HS-5 (cell line): ENCODE measurements at regions not wholly inside any gene's neighbourhood (a gene's known extent, or its start where the extent isn't known, plus 50 kb on each side); places are given as distances from the start of the nearest gene placed in this dataset.

Experiments used
- DNase-seq: peaks from one replicate; pipeline ENCODE4 v3.0.0-alpha.2; 2012; ENCODE audit warnings: low read depth

DNA sequence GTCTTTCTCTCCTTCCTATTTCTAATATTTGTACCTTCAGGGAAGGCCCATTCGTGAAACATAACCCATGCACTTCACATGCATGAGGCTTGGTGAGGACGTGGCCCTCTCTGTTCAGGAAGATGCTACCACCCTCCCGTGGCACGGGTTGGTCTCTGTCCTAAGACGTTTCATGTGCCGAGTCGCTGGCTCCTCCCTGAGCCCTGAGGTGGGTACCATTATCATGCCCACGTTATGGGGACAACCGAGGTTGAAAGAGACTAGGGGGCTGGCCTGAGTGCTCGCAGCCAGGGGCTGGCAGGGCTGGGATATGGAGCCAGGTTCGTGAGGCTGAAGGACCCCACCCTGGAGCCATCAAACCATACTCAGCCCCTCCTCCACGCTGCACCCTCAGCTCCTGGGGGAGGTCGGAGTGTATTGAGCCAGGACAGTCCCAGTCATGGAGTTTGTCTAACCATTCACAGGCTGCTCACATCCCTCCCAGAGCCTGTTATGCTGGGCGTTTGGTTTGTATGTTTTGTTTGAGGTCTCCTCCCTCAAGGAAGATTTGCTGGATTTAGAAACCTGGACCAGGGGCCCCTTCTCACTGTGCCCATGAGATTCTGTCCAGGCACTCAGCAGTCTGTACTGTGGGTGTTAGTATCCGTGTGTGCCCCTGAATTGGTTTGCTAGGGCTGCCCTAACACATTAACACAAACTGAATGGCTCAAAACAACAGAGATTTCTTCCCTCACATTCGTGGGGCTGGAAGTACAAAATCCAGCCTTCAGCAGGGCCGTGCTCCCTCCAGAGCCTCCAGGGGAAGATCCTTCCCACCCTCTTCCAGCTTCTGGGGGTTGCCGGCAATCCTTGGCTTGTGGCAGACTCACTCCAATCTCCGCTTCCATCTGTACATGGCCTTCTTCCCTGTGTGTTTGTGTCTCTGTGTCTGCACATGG lies 88.3 kb downstream of the ANKRD60 start:
- DNase-seq = no peak

DNA sequence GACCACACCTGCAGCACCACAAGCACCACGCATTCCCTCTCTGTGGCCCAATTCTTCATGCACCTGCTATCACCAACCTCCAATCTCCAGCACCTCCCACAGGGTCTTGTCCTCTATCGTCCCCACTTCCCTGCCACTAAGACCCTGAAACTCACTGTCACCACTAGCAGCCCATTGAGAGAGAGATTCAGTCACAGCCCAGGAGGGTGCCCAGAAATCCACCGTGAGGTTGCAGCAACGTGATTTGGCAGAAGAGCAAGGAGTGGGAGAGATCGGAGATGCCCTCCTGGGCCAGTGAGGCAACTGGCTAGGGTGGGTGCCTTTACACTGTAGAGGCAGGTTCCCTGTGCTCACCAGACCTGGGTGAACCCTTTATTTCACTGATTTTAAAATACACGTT lies 90.1 kb downstream of the ANKRD60 start:
- no peak for DNase-seq

DNA sequence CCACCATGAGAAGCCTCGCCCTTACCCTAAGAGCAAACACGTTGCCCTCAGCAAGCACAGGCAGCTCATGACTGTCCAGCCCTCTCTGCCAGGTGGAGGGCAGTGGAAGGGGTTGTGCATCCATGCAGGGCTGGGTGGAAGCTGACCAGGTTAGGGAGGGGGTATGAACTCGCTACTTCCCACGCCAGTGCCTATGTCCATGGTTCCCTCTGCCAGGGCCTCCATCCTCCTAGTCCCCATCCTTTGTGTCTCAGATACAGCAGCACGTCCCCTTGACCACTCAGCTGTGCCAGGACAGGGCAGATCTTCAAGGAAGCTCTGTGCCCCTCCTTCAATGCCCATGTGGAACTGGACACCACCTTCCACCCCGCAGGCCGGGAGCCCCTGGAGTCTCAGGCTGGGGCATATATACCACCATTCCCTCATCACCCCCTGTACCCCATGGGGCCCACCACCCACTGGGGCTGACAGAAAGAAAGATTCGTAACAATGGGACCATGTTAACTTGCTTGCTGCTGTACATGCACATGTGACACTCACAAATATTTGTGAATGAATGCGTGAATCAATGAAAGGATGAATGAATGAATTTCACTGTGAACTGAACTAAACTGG lies 90.7 kb downstream of the ANKRD60 start:
- no peak for DNase-seq

DNA sequence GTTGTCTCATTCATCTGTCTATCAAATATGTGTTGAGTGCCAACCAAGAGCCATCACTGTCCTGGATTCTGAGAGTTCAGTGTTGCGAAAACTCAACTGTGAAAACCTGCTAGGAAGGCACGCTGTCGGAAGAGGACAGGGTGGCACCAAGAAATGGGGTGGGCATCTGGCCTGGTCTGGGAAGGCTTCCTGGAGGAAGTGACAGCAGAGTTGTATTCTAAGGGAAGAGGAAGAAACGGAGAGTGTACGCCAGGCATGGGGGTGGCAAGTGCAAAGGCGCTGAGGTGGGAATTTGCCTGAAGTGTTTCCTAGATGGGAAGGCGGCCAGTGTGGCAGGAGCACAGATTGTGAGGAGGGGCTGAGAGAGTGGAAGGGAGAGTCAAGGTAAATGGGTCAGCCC lies 91.2 kb downstream of the ANKRD60 start:
- DNase-seq = no peak

DNA sequence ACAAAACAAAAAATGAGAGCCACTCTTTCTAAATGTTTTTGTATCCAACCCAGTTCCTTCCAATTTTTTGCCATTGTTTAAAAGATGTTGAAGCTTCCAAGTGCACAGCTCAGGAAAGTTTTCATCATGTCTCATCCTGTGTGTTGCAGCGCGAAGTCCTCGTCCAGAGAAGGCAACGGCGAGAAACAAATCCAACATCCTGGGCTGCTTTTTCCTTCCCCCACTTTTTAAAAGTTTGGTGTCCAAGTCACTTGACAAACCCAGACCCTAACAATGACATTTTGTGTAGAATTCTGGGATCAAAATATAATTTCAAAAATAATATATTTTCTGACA lies 92.3 kb downstream of the ANKRD60 start:
- no peak for DNase-seq

DNA sequence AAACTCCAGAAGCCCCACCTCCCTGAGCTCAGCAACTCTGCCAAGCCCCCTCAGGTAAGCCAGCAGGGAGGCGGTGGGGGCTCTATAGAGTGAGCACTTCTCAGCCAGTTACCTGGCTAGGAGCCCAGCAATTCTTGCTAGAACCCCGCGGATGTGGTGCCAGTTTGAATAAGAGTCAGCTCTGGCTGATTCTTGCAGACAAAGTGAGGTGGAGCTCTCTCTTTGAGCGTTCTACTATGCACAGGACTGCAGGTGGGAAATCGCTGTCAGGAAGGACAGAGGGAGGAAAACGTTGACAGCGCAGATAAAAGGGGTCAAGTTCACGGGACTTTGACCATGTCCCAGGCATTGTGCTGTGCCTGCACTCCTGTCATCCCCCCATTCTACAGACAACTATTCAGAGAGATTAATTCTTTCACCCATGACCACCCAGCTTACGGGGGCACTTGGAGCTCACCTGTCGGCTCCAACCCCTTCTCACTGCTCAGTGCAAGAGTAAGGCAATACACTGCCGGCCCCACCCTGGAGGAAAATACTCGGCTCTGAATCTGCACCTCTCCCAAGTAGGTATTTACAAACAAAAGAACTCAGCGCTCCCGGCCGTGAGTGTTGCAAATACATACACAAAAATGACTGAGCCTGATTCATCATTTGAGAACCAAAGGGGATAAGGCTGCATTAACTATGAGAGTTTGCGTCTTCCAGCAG lies 92.9 kb downstream of the ANKRD60 start:
- DNase-seq = no peak

DNA sequence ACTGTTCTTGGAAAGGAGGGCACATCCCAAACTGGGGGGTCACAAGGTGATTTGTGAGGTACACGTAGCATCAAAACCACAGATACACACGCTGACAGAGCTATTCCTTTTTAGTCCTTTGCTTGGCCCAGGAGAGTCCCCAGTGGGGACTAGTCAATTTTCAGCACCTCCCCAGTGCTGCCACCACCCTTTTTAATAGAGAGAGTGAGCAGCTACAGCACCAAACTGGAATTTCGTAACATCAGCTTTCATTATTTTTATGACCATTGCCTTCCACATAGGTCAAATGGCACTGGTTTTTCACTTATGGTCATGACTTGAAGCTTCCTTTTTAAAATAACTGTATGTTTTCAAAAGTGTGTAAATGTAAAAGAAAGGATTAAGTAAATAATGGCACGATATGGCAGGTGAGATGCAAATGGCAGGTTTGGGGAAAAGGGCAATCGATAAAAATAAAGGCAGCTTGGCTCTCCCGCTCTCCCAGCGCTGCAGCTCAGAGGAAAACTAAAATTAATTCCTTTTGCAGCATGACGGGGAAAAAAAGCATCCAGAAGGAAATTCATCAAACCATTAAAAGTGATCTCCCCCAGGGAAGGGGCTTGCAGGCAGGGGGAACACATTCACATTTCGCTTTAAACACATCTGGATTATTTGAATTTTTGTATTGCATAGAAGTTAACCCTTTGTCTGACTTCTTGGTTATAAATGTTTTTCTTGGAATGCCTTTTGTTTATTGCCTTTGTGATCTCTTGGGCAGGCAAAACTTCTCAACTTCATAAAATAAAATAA lies 95.2 kb downstream of the ANKRD60 start:
- DNase-seq = no peak

DNA sequence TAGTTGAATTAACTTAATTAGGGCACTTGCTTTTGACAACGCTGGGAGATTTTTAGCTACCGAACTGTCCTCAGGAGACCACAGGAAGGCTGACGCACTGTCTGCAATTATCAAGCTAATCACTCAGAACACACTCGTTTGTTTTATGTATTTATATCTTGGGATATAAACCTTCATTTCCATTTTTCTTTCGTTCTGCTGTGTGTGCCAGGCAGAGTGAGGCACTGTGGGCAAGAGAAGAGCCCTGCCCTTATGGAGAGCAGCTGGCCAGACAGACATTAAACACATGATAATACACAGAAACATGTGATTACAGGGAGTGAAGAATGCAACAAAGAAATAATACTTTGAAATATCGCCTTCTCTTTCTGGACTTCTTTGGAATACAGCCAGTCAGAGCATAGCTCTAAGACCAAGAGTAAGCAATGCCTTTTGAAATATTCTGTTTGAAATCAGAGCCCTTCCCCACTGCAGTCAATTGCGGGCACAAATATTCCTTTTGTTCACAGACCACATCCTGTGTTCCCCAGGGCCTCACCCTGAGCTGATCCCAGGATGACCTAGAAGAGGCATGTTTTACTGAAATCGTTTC lies 96.8 kb downstream of the ANKRD60 start:
- DNase-seq = peak; percentile 74

DNA sequence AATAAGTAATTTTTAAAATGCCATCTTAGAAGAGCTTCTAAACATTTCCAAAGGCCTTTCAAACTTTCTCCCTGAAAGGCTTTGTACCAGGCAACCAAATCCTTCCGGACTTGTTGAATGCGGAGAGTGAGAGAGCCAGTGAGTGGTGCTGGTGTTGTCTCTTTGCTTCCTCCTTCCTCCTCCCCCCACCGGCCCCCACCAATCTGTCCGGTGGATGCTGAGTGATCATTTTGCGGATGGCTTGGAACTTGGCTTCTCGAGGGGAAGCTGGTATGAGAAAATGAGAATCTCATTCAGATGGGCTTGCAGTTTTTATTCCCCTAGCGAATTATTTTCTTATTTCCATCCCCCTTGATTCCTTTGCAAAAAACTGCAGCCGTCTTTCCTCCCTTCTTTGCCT lies 97.3 kb downstream of the ANKRD60 start:
- DNase-seq = no peak

DNA sequence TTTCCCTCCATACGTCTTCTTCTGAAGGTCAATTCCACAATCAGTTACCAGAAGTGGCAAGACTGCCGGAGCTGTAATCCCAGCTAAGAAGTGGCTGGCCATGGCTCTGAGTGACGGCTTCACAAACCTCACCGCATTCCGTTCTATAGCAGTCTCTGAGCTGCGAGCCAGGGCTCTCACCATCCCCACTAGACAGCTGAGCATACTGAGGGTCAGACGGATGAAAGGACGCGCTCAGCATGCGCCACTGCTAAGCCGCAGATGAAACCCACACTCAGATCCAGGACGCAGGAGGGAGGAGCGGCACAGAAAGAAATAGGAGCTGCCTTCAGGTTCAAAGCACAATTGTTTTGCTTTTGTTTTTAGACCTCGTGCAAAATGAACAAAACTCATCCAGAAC lies 97.9 kb downstream of the ANKRD60 start:
- no peak for DNase-seq

DNA sequence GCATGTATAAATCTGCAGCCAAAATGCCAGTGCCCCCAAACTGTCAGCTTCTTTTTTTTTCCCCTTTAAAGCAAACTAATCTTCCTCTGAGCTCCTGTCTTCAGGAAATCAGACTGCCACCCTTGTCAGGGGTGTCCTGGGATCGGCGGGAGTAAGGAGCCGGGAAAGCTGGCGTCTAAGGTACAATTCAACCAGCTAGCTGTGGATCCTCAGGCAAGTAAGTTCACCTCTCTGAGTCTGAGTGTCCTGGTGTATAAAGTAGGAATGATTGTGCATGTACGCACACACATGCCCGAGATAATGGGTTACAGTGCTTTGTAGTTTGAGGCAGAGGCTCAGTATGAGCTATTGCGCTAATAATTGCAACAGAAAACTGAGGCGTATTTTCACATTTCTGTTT lies 98.3 kb downstream of the ANKRD60 start:
- DNase-seq = no peak

DNA sequence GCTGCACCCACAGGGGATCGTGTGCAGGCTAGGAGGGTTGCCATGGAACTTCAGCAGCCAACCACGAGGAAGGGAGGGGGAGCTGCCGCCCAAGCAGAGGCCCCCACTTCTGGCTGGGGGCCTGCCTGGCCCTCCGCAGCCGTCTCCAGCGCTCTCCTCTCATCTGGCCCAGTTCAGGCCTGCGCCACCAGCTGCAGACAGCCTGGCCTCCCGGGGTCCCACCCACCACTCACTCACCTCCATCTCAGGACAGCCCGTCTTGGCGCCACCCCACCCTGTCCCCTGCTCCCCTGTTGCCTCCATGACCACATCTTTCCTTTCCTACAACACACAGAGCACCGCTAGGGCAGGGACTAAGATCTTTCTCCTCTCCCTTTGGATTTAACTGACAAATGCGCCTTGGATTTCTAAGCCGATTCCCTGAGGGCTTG lies 98.7 kb downstream of the ANKRD60 start:
- DNase-seq = no peak

DNA sequence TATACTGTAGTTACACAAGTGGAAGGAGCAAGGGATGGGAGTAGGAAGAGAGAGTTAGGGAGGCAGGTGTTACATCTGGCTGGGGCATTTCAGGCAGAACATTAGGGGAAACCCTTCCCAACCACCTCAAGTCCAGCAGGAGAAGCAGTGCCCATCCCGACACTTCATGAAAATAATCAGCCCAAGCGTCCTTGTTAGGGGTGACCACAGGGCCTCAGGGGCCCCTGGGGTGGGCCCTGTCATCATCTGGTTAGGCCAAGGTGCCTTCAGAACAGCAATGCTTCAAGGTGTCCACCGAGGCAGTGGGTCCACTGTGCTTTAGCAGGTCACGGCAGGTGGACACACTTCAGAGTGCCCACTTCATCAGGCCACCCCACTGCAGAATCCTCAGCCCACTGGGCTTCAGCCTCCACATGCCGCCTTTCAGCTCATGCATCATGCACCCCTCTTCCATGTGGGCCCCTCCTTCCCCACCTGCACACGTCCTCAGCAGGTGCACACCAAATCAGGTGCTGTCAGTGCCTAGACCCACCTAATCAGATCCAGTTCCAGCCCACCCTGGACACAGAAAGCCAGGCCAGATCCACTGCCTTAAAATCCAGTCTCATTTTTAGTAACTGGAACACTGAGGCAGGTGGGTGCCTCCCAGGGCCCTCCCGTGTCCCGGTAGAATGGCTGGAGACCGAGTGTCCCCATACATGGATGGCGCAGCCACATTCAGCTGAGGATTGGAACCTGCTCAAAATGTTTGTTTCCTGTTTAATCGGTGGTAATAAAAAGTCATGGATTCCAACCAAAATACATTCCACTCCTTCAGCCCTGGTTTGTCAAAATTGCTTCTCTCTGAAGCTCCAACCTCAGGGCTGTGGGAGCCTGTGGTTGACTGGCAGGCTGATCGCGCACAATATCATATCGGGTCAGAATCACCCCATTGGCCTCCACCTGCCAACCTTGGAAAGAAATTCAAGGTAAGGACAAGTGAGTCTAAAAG lies 99.5 kb downstream of the ANKRD60 start:
- no peak for DNase-seq

DNA sequence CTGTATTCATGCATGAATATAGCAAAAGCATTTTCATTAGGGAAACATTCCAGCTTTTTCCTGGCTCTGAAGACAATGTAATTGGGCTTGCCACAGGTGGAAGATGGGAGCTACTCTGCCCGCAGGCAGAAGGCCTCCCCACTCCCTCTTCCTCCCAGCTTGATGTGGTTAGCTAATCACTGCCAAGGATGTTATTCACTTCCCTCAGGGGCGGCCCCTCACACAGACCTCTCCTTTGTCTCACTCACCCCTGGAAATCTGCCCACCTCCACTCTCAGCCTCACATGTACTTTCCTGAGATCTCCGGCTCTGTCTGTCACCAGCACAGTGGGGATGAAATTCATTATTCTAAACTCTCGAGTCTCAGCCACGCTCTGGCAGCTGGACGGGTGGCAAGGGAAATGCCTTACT lies 100.7 kb downstream of the ANKRD60 start:
- DNase-seq = peak; percentile 95

DNA sequence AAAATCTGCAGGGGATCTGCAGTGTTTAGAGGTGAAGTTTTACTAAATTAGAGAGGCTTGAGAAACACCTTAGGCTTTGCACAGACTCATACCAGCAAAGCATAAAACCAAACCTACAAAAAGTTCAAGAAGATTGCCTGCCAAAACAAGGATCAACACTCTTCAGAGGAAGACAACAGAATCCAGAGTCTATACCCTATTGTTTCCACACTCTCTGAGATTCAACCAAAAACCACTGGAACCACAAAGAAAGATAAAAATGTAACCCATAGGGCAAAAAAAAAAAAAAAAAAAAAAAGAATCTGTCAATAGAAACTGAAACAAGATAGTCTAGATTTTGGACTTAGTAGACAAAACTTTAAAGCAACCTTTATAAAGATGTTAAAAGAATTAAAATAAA lies 102.7 kb downstream of the ANKRD60 start:
- no peak for DNase-seq

DNA sequence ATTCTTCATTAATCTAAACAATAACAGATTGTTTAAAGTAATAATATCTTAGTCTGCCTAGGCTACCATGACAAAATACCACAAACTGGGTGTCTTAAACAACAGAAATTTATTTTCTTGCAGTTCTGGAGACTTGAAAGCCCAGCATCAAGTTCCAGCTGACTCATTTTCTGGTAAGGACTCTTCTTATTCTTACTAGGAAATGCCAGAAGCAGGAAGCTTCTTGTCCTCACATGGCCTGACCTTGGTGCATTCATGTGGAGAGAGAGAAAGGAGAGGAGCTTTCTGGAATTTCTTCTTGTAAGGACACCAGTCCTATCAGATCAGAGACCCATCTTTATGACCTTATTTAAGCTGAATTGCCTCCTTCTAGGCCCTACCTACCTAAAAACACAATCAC lies 110.5 kb downstream of the ANKRD60 start:
- no peak for DNase-seq

DNA sequence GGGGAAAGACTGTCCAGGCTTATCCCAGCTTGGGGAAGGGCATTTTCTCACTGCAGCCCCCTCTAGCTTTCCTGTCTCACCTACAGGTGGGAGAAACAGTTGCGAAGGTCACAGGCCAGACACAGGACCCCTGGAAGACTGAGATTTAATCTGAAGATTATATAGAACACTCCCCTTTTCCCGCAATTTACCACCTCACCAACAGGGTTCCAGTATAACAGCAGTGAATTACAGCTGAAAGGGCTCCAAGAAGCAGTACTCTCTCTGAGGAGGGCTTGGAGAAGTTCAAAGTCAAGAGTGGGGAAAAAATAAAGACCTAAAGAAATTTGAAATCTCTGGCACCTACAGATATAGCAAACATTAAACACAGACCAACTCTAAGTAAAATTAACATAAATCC lies 111.9 kb downstream of the ANKRD60 start:
- DNase-seq = no peak

DNA sequence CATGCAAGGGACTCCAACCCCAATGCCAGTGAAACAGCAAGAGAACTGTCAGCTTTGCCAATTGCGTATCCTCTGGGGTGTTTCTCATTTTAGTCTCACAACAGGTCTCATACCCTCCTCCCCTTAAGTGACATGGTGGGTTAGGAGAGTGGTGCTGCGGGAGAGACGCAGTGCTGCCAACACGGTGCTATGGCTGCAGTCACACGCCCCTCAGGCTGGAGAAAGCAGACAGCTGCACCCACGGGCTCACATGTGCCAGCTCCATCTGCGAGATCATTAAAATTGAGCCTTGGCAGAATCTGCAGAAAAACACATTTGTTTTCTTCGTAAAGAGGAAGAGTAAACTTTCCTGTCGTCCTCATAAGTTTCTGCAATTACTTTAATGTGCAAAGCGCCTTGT lies 114.7 kb downstream of the ANKRD60 start:
- DNase-seq = no peak

DNA sequence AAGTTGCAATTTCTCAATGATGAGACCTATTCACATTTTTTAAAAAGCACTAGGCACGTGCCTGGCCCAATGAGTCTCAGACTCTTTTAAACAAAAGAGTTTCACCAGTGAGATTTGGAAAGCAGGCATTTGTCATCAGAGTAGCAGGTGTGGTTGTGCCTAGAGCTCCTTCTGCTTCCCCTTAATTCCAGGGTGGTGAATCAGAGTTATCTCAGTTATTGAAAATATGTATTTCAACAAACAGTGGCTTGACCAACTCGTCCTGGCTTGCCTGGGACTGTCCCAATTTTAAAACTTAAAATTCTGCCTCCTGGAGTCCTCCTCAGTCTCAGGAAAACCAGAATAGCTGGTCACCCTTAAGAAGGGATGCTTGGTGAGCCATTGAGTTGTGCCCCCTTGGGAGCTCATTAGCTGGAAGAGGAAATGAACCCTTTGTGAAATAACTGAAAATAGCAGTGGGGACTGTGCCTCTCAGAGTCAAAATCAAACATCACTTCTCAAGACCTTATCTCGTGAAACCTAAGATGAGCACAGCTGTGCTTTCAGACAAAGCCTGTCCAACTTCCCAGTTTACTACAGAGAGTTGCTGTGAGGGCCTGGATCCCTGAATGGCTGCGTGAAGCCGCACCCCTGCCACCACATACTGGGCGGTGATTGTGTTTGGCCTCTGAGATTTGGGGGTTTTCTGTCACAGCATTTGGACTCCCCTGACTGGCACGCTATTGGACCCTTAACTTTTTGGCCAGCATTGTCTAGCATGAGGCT lies 116.3 kb downstream of the ANKRD60 start:
- peak; percentile 97 for DNase-seq
